Fibroblast of lung (primary cell): ENCODE measurements at regions not wholly inside any gene's neighbourhood (a gene's known extent, or its start where the extent isn't known, plus 50 kb on each side); places are given as distances from the start of the nearest gene placed in this dataset.

ENCODE experiments used
- DNase-seq, 2 donors: peaks; one replicate each; pipeline versions ENCODE4 v3.0.0 to v3.0.0-alpha.2; 2010; ENCODE audit warnings: low read depth in 2 of 2
- H2AFZ ChIP-seq: 2 replicates; pipeline ENCODE4 v1.5.1; 2012; ENCODE audit warnings: low read length, control low read depth, inconsistent platforms
- H3K27ac ChIP-seq: 2 replicates; pipeline ENCODE4 v1.5.1; 2011; ENCODE audit warnings: low read length, control low read depth; ENCODE audit not compliant: insufficient read depth
- H3K27me3 ChIP-seq: 2 replicates; pipeline ENCODE4 v1.5.1; 2011; ENCODE audit warnings: mild to moderate bottlenecking, low read length; ENCODE audit not compliant: control insufficient read depth, insufficient read depth
- H3K36me3 ChIP-seq: 2 replicates; pipeline ENCODE4 v1.5.1; 2011; ENCODE audit warnings: low read length; ENCODE audit not compliant: control insufficient read depth, insufficient read depth
- H3K4me1 ChIP-seq: 2 replicates; pipeline ENCODE4 v1.5.1; 2011; ENCODE audit warnings: low read length; ENCODE audit not compliant: control insufficient read depth, insufficient read depth; ENCODE audit errors: extremely low read depth
- H3K4me2 ChIP-seq: 2 replicates; pipeline ENCODE4 v1.5.1; 2011; ENCODE audit warnings: low read length, control low read depth; ENCODE audit not compliant: insufficient read depth; ENCODE audit errors: extremely low read depth
- H3K4me3 ChIP-seq, 4 experiments: fragments of 200-600 bp in 1 of 4; sonication (generic) in 1 of 4; replicated peaks in 1 of 4; 2 replicates each; pipeline ENCODE4 v1.5.1; 2011 to 2016; ENCODE audit warnings: low read length in 4 of 4, low read depth in 3 of 4, mild to moderate bottlenecking in 3 of 4, control low read depth in 2 of 4, inconsistent platforms in 1 of 4, mixed read lengths in 1 of 4; ENCODE audit not compliant: insufficient read depth in 1 of 4; ENCODE audit errors: control extremely low read depth in 1 of 4
- H3K79me2 ChIP-seq: 2 replicates; pipeline ENCODE4 v1.5.1; 2012; ENCODE audit warnings: mild to moderate bottlenecking, low read length, inconsistent platforms; ENCODE audit not compliant: control insufficient read depth, insufficient read depth
- H3K9ac ChIP-seq: 2 replicates; pipeline ENCODE4 v1.5.1; 2011; ENCODE audit warnings: mild to moderate bottlenecking, low read length, control low read depth; ENCODE audit not compliant: insufficient read depth
- H3K9me3 ChIP-seq: 2 replicates; pipeline ENCODE4 v1.5.1; 2012; ENCODE audit warnings: low read depth, low read length; ENCODE audit not compliant: control insufficient read depth, insufficient read depth
- H4K20me1 ChIP-seq: 2 replicates; pipeline ENCODE4 v1.5.1; 2011; ENCODE audit warnings: low read length; ENCODE audit not compliant: control insufficient read depth, insufficient read depth; ENCODE audit errors: extremely low read depth
- EZH2 ChIP-seq: IDR thresholded peaks from 2 replicates; pipeline ENCODE4 v1.5.1; 2012; ENCODE audit warnings: low read length, control low read depth, mild to moderate bottlenecking; ENCODE audit errors: missing control alignments
- TF ChIP-seq, protein P1 (sequence below), 2 donors: IDR thresholded peaks in 1 of 2; conservative IDR thresholded peaks in 1 of 2; 1 replicate in 1 of 2; 2 replicates in 1 of 2; pipeline ENCODE4 v1.5.1; 2011 to 2012; ENCODE audit warnings: low read length in 2 of 2, control low read depth in 1 of 2, inconsistent platforms in 1 of 2, low read depth in 1 of 2, mild to moderate bottlenecking in 1 of 2

DNA sequence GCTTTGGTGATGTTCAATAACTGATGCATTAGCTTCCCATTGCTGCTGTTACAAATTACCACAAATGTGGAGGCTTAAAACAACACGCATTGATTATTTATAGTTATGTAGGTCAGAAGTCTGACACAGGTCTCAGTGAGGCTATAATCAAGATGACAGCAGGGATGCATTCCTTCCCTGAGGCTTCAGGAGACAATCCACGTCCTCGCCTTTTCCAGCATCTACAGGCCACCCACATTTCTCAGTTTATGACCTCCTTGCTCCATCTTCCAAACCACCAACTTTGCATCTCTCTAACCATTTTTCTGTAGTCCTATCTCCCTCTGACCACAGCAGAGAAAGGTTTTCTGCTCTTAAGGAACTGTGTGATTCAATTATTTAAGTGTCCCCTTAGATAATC lies 92.5 kb downstream of the GASK1B start:
- Histone ChIP-seq H3K79me2 (no peaks in the 10 kb centered on the region), H3K27me3 (no peaks in the 10 kb centered on the region), H3K4me3 (no peak overlapping the region), H2AFZ (no peak overlapping the region), H4K20me1 (no peaks in the 10 kb centered on the region), H3K27ac (no peak overlapping the region), H3K9ac (no peak overlapping the region), H3K4me2 (no peak overlapping the region), H3K4me1 (no peaks in the 10 kb centered on the region), H3K36me3 (no peaks in the 10 kb centered on the region), H3K9me3 (no peaks in the 10 kb centered on the region)
- TF ChIP-seq EZH2 = no peak
- TF ChIP-seq, protein P1, sequence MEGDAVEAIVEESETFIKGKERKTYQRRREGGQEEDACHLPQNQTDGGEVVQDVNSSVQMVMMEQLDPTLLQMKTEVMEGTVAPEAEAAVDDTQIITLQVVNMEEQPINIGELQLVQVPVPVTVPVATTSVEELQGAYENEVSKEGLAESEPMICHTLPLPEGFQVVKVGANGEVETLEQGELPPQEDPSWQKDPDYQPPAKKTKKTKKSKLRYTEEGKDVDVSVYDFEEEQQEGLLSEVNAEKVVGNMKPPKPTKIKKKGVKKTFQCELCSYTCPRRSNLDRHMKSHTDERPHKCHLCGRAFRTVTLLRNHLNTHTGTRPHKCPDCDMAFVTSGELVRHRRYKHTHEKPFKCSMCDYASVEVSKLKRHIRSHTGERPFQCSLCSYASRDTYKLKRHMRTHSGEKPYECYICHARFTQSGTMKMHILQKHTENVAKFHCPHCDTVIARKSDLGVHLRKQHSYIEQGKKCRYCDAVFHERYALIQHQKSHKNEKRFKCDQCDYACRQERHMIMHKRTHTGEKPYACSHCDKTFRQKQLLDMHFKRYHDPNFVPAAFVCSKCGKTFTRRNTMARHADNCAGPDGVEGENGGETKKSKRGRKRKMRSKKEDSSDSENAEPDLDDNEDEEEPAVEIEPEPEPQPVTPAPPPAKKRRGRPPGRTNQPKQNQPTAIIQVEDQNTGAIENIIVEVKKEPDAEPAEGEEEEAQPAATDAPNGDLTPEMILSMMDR (conservative IDR thresholded peaks at IDR 0.05 in 1 of 2, IDR thresholded peaks at IDR 0.05 in 1 of 2; ENCODE audit: low read depth in 1 of 2, low read length in 2 of 2) = no peak
- peak in 1 of 2 donors; percentile 23 for DNase-seq

DNA sequence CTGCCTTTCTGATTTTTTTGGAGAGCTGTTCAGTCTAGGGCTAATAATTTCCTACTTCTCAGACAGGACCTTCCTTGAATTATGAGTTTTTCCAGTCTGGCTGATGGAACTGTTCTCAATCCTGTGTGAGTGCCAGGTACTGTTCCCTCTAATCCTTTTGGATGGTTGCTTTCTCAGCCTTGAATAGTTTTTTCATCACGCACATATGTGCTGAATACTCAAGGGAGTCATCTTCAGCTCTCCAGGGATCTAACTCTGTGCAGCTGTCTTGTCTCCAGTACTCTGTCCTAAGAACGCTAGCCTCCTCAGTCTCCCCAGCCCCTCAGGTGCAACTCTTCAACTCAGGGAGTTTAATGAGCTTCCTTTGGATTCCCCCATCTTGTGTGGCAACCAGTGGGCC lies 93.2 kb downstream of the GASK1B start:
- no peak for TF ChIP-seq EZH2
- TF ChIP-seq, protein P1 (conservative IDR thresholded peaks at IDR 0.05 in 1 of 2, IDR thresholded peaks at IDR 0.05 in 1 of 2; ENCODE audit: low read depth in 1 of 2, low read length in 2 of 2) = no peak

DNA sequence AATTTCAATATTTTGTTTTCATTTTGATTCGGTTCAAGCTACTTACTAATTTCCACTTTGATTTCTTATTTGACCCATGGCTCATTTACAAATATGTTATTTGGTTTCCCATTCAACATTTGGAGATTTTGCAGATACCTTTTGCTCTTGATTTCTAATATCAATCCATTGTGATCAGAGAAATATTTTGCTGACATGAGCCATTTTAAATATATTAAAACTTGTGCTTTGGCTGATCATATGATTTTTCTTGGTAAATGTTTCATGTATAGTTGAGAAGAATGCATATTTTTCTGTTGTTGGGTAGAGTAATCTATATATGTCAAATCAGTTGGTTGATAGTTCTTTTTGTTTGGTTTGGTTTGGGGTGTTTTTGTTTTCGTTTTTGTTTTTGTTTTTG lies 95.0 kb downstream of the GASK1B start:
- Histone ChIP-seq H3K27ac (no peak overlapping the region), H3K4me1 (no peaks in the 10 kb centered on the region), H4K20me1 (no peaks in the 10 kb centered on the region), H3K36me3 (no peaks in the 10 kb centered on the region), H2AFZ (no peak overlapping the region), H3K4me2 (no peak overlapping the region), H3K4me3 (no peak overlapping the region), H3K27me3 (no peaks in the 10 kb centered on the region), H3K9me3 (no peaks in the 10 kb centered on the region), H3K79me2 (no peaks in the 10 kb centered on the region), H3K9ac (no peak overlapping the region)
- no peak for TF ChIP-seq EZH2
- TF ChIP-seq, protein P1 (conservative IDR thresholded peaks at IDR 0.05 in 1 of 2, IDR thresholded peaks at IDR 0.05 in 1 of 2; ENCODE audit: low read depth in 1 of 2, low read length in 2 of 2) = no peak
- DNase-seq = no peak

More for the DNA sequence above, 93.2 kb downstream of the GASK1B start:
- Histone ChIP-seq H3K9ac (no peak overlapping the region), H3K9me3 (no peaks in the 10 kb centered on the region), H3K27me3 (no peaks in the 10 kb centered on the region), H3K27ac (no peak overlapping the region), H3K4me1 (no peaks in the 10 kb centered on the region), H3K4me3 (no peak overlapping the region), H2AFZ (no peak overlapping the region), H3K4me2 (no peak overlapping the region), H4K20me1 (no peaks in the 10 kb centered on the region), H3K36me3 (no peaks in the 10 kb centered on the region), H3K79me2 (no peaks in the 10 kb centered on the region)
- no peak for DNase-seq
